LNCAP (cell line): ENCODE measurements at regions not wholly inside any gene's neighbourhood (a gene's known extent, or its start where the extent isn't known, plus 50 kb on each side); places are given as distances from the start of the nearest gene placed in this dataset.

ENCODE experiments used
- TF ChIP-seq, protein P1 (sequence below): fragments of 450-650 bp; IDR thresholded peaks from 2 replicates; pipeline ENCODE4 v1.5.1; 2017; ENCODE audit warnings: mild to moderate bottlenecking

DNA sequence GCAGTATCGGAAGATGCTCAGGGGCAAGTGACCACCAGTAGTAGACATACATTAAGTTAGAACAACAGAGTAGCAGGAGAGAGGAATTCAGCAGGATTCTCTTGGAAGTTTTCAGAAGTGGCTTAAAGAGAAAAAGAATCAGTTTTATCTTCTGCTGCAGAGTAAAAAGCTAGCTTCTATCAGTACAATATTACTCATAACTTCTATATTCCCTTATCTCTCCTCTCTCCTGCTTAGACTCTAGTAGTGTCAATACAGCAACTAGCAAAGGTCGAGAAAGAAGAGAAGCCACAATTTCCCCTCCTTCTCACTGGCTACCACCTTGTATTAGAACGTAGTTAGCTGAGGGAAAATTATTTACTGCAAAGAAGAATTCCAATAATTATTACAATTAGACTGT lies 539.7 kb downstream of the DIPK2A start:
- TF ChIP-seq, protein P1, sequence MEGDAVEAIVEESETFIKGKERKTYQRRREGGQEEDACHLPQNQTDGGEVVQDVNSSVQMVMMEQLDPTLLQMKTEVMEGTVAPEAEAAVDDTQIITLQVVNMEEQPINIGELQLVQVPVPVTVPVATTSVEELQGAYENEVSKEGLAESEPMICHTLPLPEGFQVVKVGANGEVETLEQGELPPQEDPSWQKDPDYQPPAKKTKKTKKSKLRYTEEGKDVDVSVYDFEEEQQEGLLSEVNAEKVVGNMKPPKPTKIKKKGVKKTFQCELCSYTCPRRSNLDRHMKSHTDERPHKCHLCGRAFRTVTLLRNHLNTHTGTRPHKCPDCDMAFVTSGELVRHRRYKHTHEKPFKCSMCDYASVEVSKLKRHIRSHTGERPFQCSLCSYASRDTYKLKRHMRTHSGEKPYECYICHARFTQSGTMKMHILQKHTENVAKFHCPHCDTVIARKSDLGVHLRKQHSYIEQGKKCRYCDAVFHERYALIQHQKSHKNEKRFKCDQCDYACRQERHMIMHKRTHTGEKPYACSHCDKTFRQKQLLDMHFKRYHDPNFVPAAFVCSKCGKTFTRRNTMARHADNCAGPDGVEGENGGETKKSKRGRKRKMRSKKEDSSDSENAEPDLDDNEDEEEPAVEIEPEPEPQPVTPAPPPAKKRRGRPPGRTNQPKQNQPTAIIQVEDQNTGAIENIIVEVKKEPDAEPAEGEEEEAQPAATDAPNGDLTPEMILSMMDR: no peak

GRCh38 chr3:144516026-144516425 lies 544.4 kb downstream of the DIPK2A start:
- TF ChIP-seq, protein P1: no peak

GRCh38 chr3:144516589-144516988 lies 545.0 kb downstream of the DIPK2A start:
- TF ChIP-seq, protein P1: no peak

DNA sequence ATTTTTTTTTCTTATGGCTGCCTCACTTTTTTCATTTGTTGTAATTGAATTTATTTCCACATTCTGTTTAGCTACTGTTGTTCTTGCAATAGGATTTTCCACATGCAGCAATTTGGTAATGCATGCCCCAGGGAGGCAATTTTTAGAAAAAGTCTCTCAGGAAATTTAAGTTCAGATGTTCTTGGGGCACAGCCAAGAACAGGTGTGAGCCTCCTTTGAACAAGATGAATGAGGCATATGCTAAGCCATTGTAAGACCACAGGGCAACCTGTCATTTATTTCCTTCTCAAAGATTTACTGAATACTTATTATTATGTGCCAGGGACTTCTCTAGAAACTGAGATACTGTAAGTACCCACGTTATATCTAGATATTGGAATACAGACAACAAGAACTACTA lies 549.5 kb downstream of the DIPK2A start:
- TF ChIP-seq, protein P1: no peak

- TF ChIP-seq, protein P1: no peak
These were observed 550.8 kb downstream of the DIPK2A start for GRCh38 chr3:144522456-144522855.

DNA sequence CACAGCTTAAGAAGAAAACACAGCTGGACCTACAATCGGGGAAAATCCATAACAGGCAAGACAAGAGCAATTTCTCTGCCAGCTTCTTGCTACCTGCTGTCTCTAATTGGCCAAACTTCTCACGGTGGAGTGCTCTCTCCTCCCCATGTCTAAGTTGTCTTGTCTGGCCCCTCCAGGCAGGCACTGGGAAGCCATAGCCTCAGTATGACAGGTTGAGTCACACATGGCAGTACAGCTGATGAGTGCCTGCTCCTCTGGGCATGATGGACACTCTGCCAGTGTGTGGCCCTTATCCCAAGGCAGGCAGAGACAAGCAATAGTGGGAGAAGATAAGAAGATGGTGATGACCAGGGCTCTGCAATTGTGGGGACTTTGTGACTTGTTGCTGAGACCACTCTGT lies 551.8 kb downstream of the DIPK2A start:
- TF ChIP-seq, protein P1: no peak

GRCh38 chr3:144524531-144524930 lies 552.9 kb downstream of the DIPK2A start:
- TF ChIP-seq, protein P1: no peak

DNA sequence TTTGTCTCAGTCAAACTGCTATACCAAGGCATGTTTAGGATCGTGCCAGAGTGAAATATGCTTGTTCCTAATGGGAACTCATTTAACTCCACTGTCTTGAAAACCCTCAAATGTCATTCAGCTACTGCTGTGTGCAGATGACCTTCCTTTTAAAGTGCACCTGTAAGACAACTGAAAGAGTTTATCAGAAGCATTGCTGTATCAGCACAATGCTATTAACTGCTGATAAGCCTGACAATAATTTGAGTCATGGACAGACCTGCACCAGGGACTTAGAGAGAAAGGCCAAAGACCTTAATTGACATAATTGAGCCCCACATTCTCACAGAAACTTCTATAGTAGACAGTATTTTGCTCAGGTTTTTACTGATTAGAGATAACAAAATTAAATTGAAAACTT lies 557.9 kb downstream of the DIPK2A start:
- TF ChIP-seq, protein P1: no peak
